GM10248 (cell line): ENCODE measurements at regions not wholly inside any gene's neighbourhood (a gene's known extent, or its start where the extent isn't known, plus 50 kb on each side); places are given as distances from the start of the nearest gene placed in this dataset.

Experiments
- CTCF ChIA-PET: fragments of 300-600 bp; sonication (Branson Sonifier 250); formaldehyde crosslinking; extraction: SDS; loops from one replicate; lab custom pipeline; 2021; ENCODE audit warnings: antibody characterized with exemption; lab: Yijun Ruan, JAX
- POLR2A ChIA-PET: fragments of 350-650 bp; sonication (Branson Sonifier 250); formaldehyde crosslinking; extraction: SDS; loops from one replicate; lab custom pipeline; 2020; ENCODE audit warnings: antibody characterized with exemption; lab: Yijun Ruan, JAX
- DNase-seq: peaks from one replicate; pipeline ENCODE4 v3.0.0; 2012; ENCODE audit errors: extremely low spot score
- CTCF ChIP-seq: IDR thresholded peaks from 2 replicates; pipeline ENCODE4 v1.5.1; 2012; ENCODE audit warnings: mild to moderate bottlenecking, low read depth; ENCODE audit errors: extremely low read depth, missing control alignments, control extremely low read depth

- no peak for DNase-seq
- POLR2A ChIA-PET: no interaction called here
- CTCF ChIA-PET: no interaction called here
- no peak for TF ChIP-seq CTCF
These were observed 350.3 kb downstream of the AASDHPPT start for GRCh38 chr11:106427736-106428135.

- POLR2A ChIA-PET: no interaction called here
- no peak for DNase-seq
- CTCF ChIA-PET: no interaction called here
- TF ChIP-seq CTCF: no peak
These were observed 364.6 kb downstream of the AASDHPPT start for GRCh38 chr11:106442032-106442431.

- TF ChIP-seq CTCF: no peak
- POLR2A ChIA-PET: no interaction called here
- no peak for DNase-seq
- CTCF ChIA-PET: no interaction called here
These were observed 368.8 kb downstream of the AASDHPPT start for GRCh38 chr11:106446302-106446701.

- no peak for DNase-seq
- CTCF ChIA-PET: no interaction called here
- TF ChIP-seq CTCF: no peak
- POLR2A ChIA-PET: no interaction called here
These were observed 369.5 kb downstream of the AASDHPPT start for GRCh38 chr11:106446955-106447354.

- ChIA-PET POLR2A (no interaction called here), CTCF (no interaction called here)
- DNase-seq: no peak
- TF ChIP-seq CTCF: no peak
These were observed 370.2 kb downstream of the AASDHPPT start for GRCh38 chr11:106447631-106448191.

- ChIA-PET CTCF (no interaction called here), POLR2A (no interaction called here)
- DNase-seq: no peak
These were observed 372.3 kb downstream of the AASDHPPT start for GRCh38 chr11:106449763-106450162.

More at GRCh38 chr11:106449763-106450162, 372.3 kb downstream of the AASDHPPT start:
- TF ChIP-seq CTCF: no peak
